GM21526 (cell line): ENCODE measurements at regions not wholly inside any gene's neighbourhood (a gene's known extent, or its start where the extent isn't known, plus 50 kb on each side); places are given as distances from the start of the nearest gene placed in this dataset.
"Not testable (repeated sequence)": the region's sequence is repeated elsewhere in the genome, so short reads cannot be mapped to it uniquely, and the experiment has no call there.

Experiments
- ATAC-seq: cut with Tn5 transposase; IDR thresholded peaks from one replicate; pipeline ENCODE4 v1.9.1; 2021; ENCODE audit warnings: moderate library complexity; ENCODE audit not compliant: unreplicated experiment, low FRiP score

- ATAC-seq: not testable (repeated sequence)
Measured at GRCh38 chr1:143709606-143710259, 262.1 kb downstream of the FAM72C start.

GRCh38 chr1:143702739-143703138 is 269.0 kb downstream of the FAM72C start:
- not testable (repeated sequence) for ATAC-seq

DNA sequence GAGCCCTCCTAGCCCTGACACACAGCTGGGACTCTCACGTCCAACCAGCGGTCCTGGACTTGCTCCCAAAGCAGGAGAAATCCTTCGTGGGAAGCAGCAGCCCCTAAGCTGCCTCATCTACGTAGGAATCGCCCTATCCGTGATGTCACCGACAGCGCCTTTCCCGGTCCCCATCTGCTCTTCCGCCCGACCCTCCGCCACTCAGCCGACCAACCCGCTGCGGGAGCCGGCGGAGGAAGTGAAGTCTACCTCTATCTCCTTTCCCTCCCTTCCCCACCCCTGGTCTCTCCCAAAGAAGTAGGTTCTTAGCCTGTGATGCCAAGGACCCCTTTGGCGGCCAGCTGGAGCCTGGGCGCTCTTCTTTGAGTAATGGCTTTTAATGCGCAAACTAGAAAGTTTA is 272.1 kb downstream of the FAM72C start:
- ATAC-seq: no peak

GRCh38 chr1:143699115-143699514 is 272.7 kb downstream of the FAM72C start:
- no peak for ATAC-seq

GRCh38 chr1:143698016-143698415 is 273.8 kb downstream of the FAM72C start:
- ATAC-seq: no peak

- no peak for ATAC-seq
Measured at GRCh38 chr1:143694085-143694484, 277.7 kb downstream of the FAM72C start.

- no peak for ATAC-seq
Measured at GRCh38 chr1:143691971-143692529, 279.7 kb downstream of the FAM72C start.

GRCh38 chr1:143691400-143691891 is 280.3 kb downstream of the FAM72C start:
- no peak for ATAC-seq

- ATAC-seq: no peak
Measured at GRCh38 chr1:143689781-143690180, 282.0 kb downstream of the FAM72C start.

- no peak for ATAC-seq
Measured at GRCh38 chr1:143680304-143680703, 291.5 kb downstream of the FAM72C start.

DNA sequence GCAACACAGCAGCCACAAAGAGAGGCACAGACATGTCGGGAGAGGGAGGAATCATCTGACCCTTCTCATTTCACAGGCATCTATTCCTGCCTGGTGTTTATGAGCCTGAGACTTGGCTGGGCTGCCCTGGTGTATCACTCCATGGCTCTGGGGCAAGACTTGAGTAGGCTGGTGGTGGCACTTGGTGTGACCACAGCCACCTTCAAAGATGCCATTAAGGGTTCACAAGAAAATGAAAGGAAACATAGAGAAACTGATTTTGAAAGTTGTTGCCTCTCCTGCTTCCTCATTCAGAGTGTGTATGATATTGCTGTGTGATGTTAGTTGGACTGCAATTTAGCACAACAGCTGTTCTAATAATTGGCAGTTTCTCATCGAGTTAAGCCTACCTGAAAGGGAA is 298.8 kb downstream of the FAM72C start:
- ATAC-seq: no peak

DNA sequence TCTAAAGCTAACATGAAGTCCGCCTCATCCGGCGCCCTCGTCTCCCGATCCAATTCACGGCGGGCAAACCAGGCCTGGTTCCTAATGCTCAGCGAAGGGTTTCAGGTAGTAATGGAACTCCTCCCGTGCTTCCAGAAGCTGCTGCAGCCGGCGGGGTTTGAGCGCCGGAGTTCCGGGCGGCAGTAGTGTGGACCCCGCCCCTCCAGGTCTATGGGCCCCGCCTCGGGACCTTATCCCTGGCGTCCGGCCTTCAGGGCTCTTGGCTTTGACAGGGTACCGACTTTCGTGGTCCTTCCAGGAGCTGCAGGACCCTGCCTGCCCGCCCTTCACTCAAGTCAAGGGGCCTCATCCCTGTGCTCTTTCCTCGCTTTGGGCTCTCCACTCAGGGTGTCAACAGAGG is 304.1 kb downstream of the FAM72C start:
- ATAC-seq: no peak

DNA sequence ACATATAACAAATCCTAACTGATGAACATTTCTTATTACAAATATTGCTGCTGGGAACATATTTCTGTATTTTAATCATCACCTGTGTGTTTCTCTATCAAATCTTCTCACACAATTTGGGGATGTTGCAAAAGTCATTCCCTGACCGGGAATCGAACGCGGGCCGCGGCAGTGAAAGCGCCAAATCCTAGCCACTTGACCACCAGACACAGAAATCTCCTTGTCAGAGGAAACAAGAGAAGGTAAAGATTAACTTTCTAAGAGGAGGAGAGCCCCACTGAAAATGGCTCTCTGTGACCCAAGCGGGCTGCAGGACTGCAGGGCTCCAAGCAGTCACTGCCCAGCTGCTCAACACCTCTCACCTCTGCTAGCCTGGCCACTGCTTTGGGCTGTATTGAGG is 304.9 kb downstream of the FAM72C start:
- ATAC-seq: no peak

DNA sequence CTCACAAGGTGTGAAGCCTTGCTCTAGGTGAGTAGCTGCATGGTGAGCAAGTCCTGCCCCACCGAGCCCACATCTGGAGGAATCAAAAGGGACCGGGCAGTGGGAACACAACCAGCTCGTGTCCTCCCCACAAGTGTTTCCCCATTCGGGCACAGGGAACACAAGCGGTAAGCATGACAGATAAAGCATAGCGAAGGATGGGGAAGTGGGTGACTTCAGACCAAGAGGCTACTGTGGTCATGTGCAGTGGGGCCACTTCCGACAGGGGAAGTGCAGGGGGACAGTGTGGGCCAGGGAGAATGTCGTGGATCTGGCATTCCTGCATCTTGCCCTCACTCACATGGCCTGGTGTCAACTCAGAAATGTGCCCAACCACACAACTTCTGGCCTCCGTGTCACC is 306.2 kb downstream of the FAM72C start:
- ATAC-seq: no peak

GRCh38 chr1:143663056-143663455 is 308.7 kb downstream of the FAM72C start:
- ATAC-seq: not testable (repeated sequence)

GRCh38 chr1:143661418-143662101 is 310.2 kb downstream of the FAM72C start:
- no peak for ATAC-seq

DNA sequence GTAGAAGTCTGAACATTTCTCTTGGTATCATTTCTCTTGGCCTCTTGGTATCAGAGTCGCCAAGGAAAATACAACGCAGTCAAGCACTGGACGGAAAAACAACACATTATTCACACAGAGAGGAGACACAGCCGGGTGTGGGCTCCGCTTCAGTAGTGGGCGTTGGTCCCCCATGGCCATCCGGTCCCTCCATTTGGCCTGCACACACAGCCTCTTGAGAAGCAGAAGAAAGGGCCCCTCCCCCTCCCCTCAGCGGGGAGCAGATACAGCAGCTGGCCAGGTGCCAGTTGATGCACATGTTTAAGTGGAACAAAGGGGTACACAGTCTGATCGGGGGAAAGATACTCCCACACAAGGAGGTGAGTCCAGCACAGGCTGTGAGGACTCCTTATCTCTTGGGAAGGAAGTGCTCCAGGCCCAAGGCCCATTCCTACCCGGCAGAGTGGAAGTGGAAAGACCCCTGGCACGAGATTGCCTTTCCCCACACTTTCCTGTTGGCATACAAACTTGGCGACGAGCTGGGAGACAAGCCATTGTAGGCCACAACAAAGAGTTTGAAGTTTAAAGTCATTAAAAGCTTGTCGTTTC is 311.3 kb downstream of the FAM72C start:
- no peak for ATAC-seq

DNA sequence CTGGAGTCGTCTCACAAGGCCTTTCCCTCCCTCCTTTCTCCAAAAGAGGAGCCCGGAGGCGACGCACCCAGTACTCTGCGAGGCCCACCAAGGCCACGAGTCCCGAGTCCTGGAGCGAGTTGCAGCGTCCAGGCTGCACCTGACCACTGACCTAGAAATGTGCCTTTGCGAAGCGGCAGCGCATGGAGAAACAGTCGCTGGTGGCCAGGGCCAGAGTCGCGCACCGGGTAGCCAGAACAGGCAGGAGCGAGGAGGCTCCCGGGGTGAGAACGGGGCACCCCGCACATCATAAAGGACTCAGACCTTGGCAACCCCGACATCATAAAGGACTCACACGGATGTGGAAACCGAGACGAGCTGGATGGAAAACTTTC is 318.4 kb downstream of the FAM72C start:
- no peak for ATAC-seq

DNA sequence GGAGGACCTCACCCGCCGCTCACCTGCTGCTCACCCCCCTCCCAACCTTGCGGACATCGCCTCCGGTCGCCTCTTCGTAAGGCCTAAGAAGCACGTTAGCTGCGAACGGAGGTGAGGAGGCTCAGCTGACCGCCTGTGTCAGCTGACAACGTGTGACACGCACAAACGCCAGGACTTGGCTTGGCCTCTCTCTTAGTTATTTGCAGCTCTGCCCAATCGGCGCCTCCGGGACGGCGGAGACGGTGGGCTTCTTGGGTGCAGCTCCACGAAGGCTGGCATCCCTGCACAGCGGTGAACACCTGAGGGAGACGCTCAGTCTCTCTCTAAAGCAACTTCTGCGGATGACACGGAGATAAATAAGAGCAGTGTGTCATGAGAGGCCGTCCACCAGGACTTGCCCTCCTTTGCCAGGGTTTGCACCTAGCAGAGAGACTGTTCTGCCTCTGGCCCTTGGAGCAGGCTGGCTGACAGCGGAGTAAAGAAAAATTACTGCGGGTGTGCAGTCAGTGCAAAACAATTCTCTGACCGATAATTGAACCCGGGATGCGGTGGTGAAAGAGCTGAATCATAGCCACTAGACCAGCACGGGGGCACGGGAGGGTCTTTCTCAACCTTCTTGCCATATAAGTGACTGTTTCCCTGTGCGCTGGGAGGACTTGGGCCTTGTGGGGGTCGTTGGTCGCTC is 318.9 kb downstream of the FAM72C start:
- no peak for ATAC-seq

- no peak for ATAC-seq
Measured at GRCh38 chr1:143652187-143652586, 319.6 kb downstream of the FAM72C start.
